ENCODE measurements at regions not wholly inside any gene's neighbourhood (a gene's known extent, or its start where the extent isn't known, plus 50 kb on each side); places are given as distances from the start of the nearest gene placed in this dataset.

- Histone ChIP-seq H3K79me2 (replicated peaks; ENCODE audit: insufficient read depth) (no peaks in the 10 kb centered on the region), H2AFZ (no peak overlapping the region), H3K4me2 (no peak overlapping the region), H3K27me3 (ENCODE audit: insufficient read depth) (no peaks in the 10 kb centered on the region), H3K36me3 (ENCODE audit: insufficient read depth) (no peaks in the 10 kb centered on the region), H3K9me2 (ENCODE audit: insufficient read depth) (no peaks in the 10 kb centered on the region), H3K4me3 (no peak overlapping the region), H3F3A (replicated peaks; ENCODE audit: low read depth) (no peaks in the 10 kb centered on the region), H4K20me1 (replicated peaks; ENCODE audit: insufficient read depth) (no peaks in the 10 kb centered on the region), H3K27ac (ENCODE audit: low read depth) (no peak overlapping the region), H3K4me1 (ENCODE audit: insufficient read depth) (no peaks in the 10 kb centered on the region)
- H3K4me1 Mint-ChIP-seq, result no peaks in the 10 kb centered on the region
- TF ChIP-seq STAT1 (IDR thresholded peaks at IDR 0.05; ENCODE audit: unreplicated experiment), result no peak
- no peak for TF ChIP-seq NANOG (IDR thresholded peaks at IDR 0.05; ENCODE audit: borderline replicate concordance)
- TF ChIP-seq ZNF331 (CRISPR knock-in tag; IDR thresholded peaks at IDR 0.05; ENCODE audit: low read depth), result no peak
- no peak for TF ChIP-seq EZH2 (IDR thresholded peaks at IDR 0.05; ENCODE audit: low read depth, unreplicated experiment)
- TF ChIP-seq ZNF462 (CRISPR knock-in tag; IDR thresholded peaks at IDR 0.05), result no peak
- TF ChIP-seq POLR2AphosphoS5 (IDR thresholded peaks at IDR 0.05; ENCODE audit: low read depth), result no peak
- no peak for TF ChIP-seq CTCF (conservative IDR thresholded peaks at IDR 0.05; ENCODE audit: low read depth in 2 of 2)
- no peak for TF ChIP-seq REST (IDR thresholded peaks at IDR 0.05; ENCODE audit: unreplicated experiment)
- no peak for TF ChIP-seq EZH2phosphoT487 (IDR thresholded peaks at IDR 0.05; ENCODE audit: unreplicated experiment)
- no peak for TF ChIP-seq CREB1 (CRISPR knock-in tag; IDR thresholded peaks at IDR 0.05; ENCODE audit: low read depth)
- TF ChIP-seq JUNB (IDR thresholded peaks at IDR 0.05; ENCODE audit: unreplicated experiment), result no peak
- TF ChIP-seq ETS1 (IDR thresholded peaks at IDR 0.05), result no peak
- no peak for TF ChIP-seq ZNF114 (CRISPR knock-in tag; IDR thresholded peaks at IDR 0.05)
- H3K9me3 Mint-ChIP-seq, result peaks cover 98% of the 10 kb centered on the region
- no peak overlapping the region for H3K4me3 Mint-ChIP-seq
- ATAC-seq (no peak), DNase-seq (ENCODE audit: low spot score) (no peak)
- H3K36me3 Mint-ChIP-seq (ENCODE audit: low read depth), result peaks cover 57% of the 10 kb centered on the region
- H3K27me3 Mint-ChIP-seq (ENCODE audit: insufficient read depth, low read depth, poor library complexity), result peaks cover 6% of the 10 kb centered on the region
- H3K27ac Mint-ChIP-seq, result no peak overlapping the region
Measured at GRCh38 chr22:47406896-47407295, 644.4 kb downstream of the TBC1D22A start.

All from GM23338 (cell line).